Dendritic cell treated with granulocyte-macrophage colony-stimulating factor and Interleukin-4, amounts not matched to agents 40 ng/mL and 50 ng/mL, for 4 days (primary cell): ENCODE measurements at regions not wholly inside any gene's neighbourhood (a gene's known extent, or its start where the extent isn't known, plus 50 kb on each side); places are given as distances from the start of the nearest gene placed in this dataset.
"Not testable (repeated sequence)": the region's sequence is repeated elsewhere in the genome, so short reads cannot be mapped to it uniquely, and the experiment has no call there.

ENCODE experiments used
- H3K27ac Mint-ChIP-seq: one replicate; pipeline ENCODE4 v1.8.0; 2022; ENCODE audit warnings: mild to moderate bottlenecking, mixed read lengths
- H3K27me3 Mint-ChIP-seq: one replicate; pipeline ENCODE4 v1.8.0; 2022; ENCODE audit warnings: mild to moderate bottlenecking, mixed read lengths
- H3K36me3 Mint-ChIP-seq: one replicate; pipeline ENCODE4 v1.8.0; 2022; ENCODE audit warnings: low read depth, mixed read lengths
- H3K4me1 Mint-ChIP-seq: one replicate; pipeline ENCODE4 v1.8.0; 2022; ENCODE audit warnings: low read depth, mixed read lengths
- H3K4me3 Mint-ChIP-seq: one replicate; pipeline ENCODE4 v1.8.0; 2022; ENCODE audit warnings: mild to moderate bottlenecking, moderate library complexity, mixed read lengths
- H3K9me3 Mint-ChIP-seq: one replicate; pipeline ENCODE4 v1.8.0; 2022; ENCODE audit warnings: mixed read lengths
- intact Hi-C: fragments of 100-400 bp; cut with micrococcal nuclease; formaldehyde crosslinking; loops from one replicate; pipeline ENCODE4 v1.15.0; 2022

DNA sequence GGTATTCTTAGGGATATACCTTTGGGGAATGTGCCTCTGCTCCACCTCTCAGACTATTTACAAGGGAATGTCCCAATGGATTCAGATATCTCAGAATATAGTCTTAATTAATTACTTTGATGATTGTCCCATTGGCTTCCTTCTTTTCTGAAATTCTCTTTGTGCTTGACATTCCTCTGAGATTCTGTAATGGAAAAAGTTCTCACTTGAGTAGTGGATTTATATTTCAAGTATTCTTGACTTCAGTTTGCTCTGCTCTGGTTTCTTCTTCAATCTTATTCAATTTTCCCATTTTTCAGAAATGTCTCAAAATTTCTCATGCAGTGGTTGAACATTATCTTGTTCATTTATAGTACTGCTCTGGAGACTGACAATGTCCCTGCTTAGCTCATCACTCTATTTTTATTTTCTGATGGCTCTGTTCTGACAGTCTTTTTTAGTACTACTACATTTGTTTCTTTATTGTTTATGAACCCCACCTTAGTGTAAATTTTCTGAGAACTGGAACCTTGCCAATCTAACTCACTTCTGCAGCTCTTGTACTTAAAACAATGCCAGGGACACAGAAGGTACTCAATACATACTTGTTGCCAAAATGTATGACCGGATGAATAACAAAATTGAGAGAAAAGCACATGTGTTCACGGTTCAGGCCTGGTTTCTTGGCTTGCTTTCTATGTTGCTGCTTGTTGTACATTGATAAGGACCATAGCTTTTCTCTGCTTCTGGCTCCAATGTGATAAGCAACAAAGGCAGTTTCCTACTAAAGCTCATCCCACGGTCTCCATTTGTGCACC lies 471.7 kb downstream of the GASK1B start:
- H3K36me3 Mint-ChIP-seq: no peaks in the 10 kb centered on the region
- H3K27ac Mint-ChIP-seq: no peak overlapping the region
- intact Hi-C loops: no loop called here
- H3K4me3 Mint-ChIP-seq: no peak overlapping the region
- H3K9me3 Mint-ChIP-seq: no peaks in the 10 kb centered on the region
- H3K4me1 Mint-ChIP-seq: no peaks in the 10 kb centered on the region
- no peaks in the 10 kb centered on the region for H3K27me3 Mint-ChIP-seq

- Mint-ChIP-seq H3K4me3 (no peak overlapping the region), H3K9me3 (peaks cover 23% of the 10 kb centered on the region), H3K27ac (no peak overlapping the region), H3K4me1 (no peaks in the 10 kb centered on the region), H3K36me3 (no peaks in the 10 kb centered on the region), H3K27me3 (no peaks in the 10 kb centered on the region)
- intact Hi-C loops: no loop called here
These were observed 468.9 kb downstream of the GRIA2 start for GRCh38 chr4:157689476-157689875.

DNA sequence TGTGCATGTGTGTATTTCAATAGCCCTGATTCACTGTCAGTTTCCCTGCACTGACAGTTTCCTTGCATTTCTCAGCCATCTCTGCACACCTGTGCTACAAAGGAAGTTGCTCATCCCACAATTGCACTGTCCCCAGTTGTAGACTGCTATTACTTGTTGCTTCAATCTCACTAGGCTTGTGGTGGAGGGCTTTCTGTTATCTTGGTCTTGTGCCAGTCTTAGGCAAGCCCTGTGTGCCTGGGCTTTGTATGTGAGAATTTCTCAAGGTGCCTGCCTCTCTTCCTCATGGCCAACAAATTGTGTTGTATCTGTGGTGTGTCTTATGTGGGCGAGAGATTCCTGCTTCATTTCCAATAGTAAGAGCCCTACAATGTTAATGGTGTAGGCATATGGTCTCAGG lies 467.4 kb downstream of the GRIA2 start:
- intact Hi-C loops: no loop called here
- Mint-ChIP-seq H3K36me3 (no peaks in the 10 kb centered on the region), H3K4me3 (no peak overlapping the region), H3K27me3 (no peaks in the 10 kb centered on the region), H3K4me1 (no peaks in the 10 kb centered on the region), H3K27ac (no peak overlapping the region), H3K9me3 (peaks cover 19% of the 10 kb centered on the region)

- peaks cover 22% of the 10 kb centered on the region for H3K9me3 Mint-ChIP-seq
- H3K27ac Mint-ChIP-seq, H3K4me1 Mint-ChIP-seq, H3K36me3 Mint-ChIP-seq, intact Hi-C loops, H3K27me3 Mint-ChIP-seq, H3K4me3 Mint-ChIP-seq: not testable (repeated sequence)
These were observed 458.8 kb downstream of the GRIA2 start for GRCh38 chr4:157679326-157679725.

DNA sequence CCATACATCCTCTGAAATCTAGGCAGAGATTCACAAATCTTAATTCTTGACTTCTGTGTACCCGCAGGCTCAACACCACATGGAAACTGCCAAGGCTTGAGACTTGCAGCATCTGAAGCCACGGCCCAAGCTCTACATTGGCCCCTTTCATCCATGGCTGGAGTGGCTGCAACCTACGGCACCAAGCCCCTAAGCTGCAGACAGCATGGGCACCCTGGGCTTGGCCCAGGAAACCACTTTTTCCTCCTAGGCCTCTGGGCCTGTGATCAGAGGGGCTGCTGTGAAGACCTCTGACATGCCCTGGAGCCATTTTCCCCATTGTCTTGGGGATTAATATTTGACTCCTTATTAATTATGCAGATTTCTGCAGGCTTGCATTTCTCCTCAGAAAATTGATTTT lies 457.9 kb downstream of the GRIA2 start:
- Mint-ChIP-seq H3K9me3 (peaks cover 22% of the 10 kb centered on the region), H3K4me1 (no peaks in the 10 kb centered on the region), H3K27ac (no peak overlapping the region), H3K27me3 (no peaks in the 10 kb centered on the region), H3K4me3 (no peak overlapping the region), H3K36me3 (no peaks in the 10 kb centered on the region)
- intact Hi-C loops: no loop called here

- no peaks in the 10 kb centered on the region for H3K27me3 Mint-ChIP-seq
- peaks cover 22% of the 10 kb centered on the region for H3K9me3 Mint-ChIP-seq
- H3K4me1 Mint-ChIP-seq: no peaks in the 10 kb centered on the region
- no peaks in the 10 kb centered on the region for H3K36me3 Mint-ChIP-seq
- intact Hi-C loops: no loop called here
- H3K4me3 Mint-ChIP-seq: no peak overlapping the region
- H3K27ac Mint-ChIP-seq: no peak overlapping the region
These were observed 454.2 kb downstream of the GRIA2 start for GRCh38 chr4:157674699-157675098.

- Mint-ChIP-seq H3K4me3 (no peak overlapping the region), H3K4me1 (no peaks in the 10 kb centered on the region), H3K27ac (no peak overlapping the region), H3K27me3 (no peaks in the 10 kb centered on the region), H3K36me3 (no peaks in the 10 kb centered on the region), H3K9me3 (no peaks in the 10 kb centered on the region)
- intact Hi-C loops: no loop called here
These were observed 447.3 kb downstream of the GRIA2 start for GRCh38 chr4:157667836-157668235.

GRCh38 chr4:157664726-157665125 lies 444.2 kb downstream of the GRIA2 start:
- no peak overlapping the region for H3K27ac Mint-ChIP-seq
- H3K27me3 Mint-ChIP-seq: no peaks in the 10 kb centered on the region
- no peaks in the 10 kb centered on the region for H3K4me1 Mint-ChIP-seq
- intact Hi-C loops: no loop called here
- H3K9me3 Mint-ChIP-seq: no peaks in the 10 kb centered on the region
- H3K36me3 Mint-ChIP-seq: no peaks in the 10 kb centered on the region
- no peak overlapping the region for H3K4me3 Mint-ChIP-seq

GRCh38 chr4:157655096-157655809 lies 434.7 kb downstream of the GRIA2 start:
- no peaks in the 10 kb centered on the region for H3K9me3 Mint-ChIP-seq

GRCh38 chr4:157643257-157643656 lies 422.7 kb downstream of the GRIA2 start:
- Mint-ChIP-seq H3K4me1 (no peaks in the 10 kb centered on the region), H3K27ac (no peak overlapping the region), H3K4me3 (no peak overlapping the region), H3K27me3 (no peaks in the 10 kb centered on the region), H3K9me3 (peaks cover 5% of the 10 kb centered on the region), H3K36me3 (no peaks in the 10 kb centered on the region)
- intact Hi-C loops: no loop called here

More at GRCh38 chr4:157655096-157655809, 434.7 kb downstream of the GRIA2 start:
- Mint-ChIP-seq H3K4me3 (no peak overlapping the region), H3K27ac (no peak overlapping the region), H3K27me3 (no peaks in the 10 kb centered on the region), H3K4me1 (no peaks in the 10 kb centered on the region), H3K36me3 (no peaks in the 10 kb centered on the region)
- intact Hi-C loops: no loop called here

GRCh38 chr4:157634057-157634456 lies 413.5 kb downstream of the GRIA2 start:
- intact Hi-C loops: no loop called here
- no peaks in the 10 kb centered on the region for H3K36me3 Mint-ChIP-seq
- no peak overlapping the region for H3K27ac Mint-ChIP-seq
- peaks cover 36% of the 10 kb centered on the region for H3K9me3 Mint-ChIP-seq
- H3K4me1 Mint-ChIP-seq: no peaks in the 10 kb centered on the region
- no peaks in the 10 kb centered on the region for H3K27me3 Mint-ChIP-seq
- H3K4me3 Mint-ChIP-seq: no peak overlapping the region

- H3K27ac Mint-ChIP-seq: no peak overlapping the region
- intact Hi-C loops: no loop called here
- H3K4me1 Mint-ChIP-seq: no peaks in the 10 kb centered on the region
- H3K27me3 Mint-ChIP-seq: no peaks in the 10 kb centered on the region
- H3K36me3 Mint-ChIP-seq: no peaks in the 10 kb centered on the region
- H3K9me3 Mint-ChIP-seq: no peaks in the 10 kb centered on the region
- H3K4me3 Mint-ChIP-seq: no peak overlapping the region
These were observed 396.4 kb downstream of the GRIA2 start for GRCh38 chr4:157616741-157617472.

- H3K27me3 Mint-ChIP-seq: no peaks in the 10 kb centered on the region
These were observed 387.5 kb downstream of the GRIA2 start for GRCh38 chr4:157607996-157608395.

DNA sequence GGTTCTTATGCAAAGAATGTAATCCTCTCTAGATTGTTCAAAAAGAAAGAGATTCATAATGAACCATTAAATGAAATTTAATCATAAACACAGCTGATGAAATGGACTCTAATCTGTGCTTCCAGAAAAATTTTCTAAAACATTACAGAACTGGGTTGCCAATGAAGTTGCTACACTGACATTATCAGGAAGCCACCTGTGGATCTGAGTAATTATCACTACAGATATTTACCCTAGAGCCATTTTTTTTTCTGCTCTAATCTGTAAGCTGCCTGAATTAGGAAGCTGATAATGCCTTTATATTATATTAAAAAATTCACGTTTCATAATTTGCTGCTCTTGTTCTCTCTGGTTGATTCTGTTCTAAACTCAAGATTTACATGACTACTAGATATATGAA lies 380.1 kb downstream of the GRIA2 start:
- intact Hi-C loops: no loop called here

More at GRCh38 chr4:157607996-157608395, 387.5 kb downstream of the GRIA2 start:
- Mint-ChIP-seq H3K9me3 (no peaks in the 10 kb centered on the region), H3K4me3 (no peak overlapping the region), H3K36me3 (no peaks in the 10 kb centered on the region), H3K4me1 (no peaks in the 10 kb centered on the region), H3K27ac (no peak overlapping the region)
- intact Hi-C loops: no loop called here

More for the DNA sequence above, 380.1 kb downstream of the GRIA2 start:
- Mint-ChIP-seq H3K9me3 (no peaks in the 10 kb centered on the region), H3K27me3 (no peaks in the 10 kb centered on the region), H3K4me1 (no peaks in the 10 kb centered on the region), H3K27ac (no peak overlapping the region), H3K4me3 (no peak overlapping the region), H3K36me3 (no peaks in the 10 kb centered on the region)
